GM11168 (cell line): ENCODE measurements at regions not wholly inside any gene's neighbourhood (a gene's known extent, or its start where the extent isn't known, plus 50 kb on each side); places are given as distances from the start of the nearest gene placed in this dataset.

ENCODE experiments used
- in situ Hi-C: fragments of 300-500 bp; cut with MboI; formaldehyde crosslinking; loops from one replicate; pipeline ENCODE4 v1.12.0; 2022; ENCODE audit warnings: low sequenced_read_pairs; ENCODE audit not compliant: unreplicated experiment

DNA sequence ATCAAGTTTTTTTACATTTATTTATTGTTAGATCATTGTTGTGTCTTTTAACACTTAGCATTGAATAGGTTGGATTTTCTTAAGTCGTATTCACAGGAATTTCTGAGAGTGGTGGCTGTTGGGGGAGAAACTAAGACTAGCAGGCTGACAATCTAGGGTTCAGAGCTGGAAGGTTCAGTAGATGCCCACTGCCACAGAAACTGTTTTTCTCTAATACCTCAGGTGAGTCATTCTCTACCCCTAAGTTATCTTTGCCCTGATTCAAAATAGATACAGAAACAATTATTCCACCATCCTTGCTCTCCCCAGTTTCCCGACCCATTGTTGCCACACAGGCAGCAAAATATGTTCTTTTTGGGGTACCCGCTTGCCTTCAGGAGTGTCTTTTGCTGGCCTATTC is 870.8 kb upstream of the ID2 start:
- in situ Hi-C loops = no loop called here

DNA sequence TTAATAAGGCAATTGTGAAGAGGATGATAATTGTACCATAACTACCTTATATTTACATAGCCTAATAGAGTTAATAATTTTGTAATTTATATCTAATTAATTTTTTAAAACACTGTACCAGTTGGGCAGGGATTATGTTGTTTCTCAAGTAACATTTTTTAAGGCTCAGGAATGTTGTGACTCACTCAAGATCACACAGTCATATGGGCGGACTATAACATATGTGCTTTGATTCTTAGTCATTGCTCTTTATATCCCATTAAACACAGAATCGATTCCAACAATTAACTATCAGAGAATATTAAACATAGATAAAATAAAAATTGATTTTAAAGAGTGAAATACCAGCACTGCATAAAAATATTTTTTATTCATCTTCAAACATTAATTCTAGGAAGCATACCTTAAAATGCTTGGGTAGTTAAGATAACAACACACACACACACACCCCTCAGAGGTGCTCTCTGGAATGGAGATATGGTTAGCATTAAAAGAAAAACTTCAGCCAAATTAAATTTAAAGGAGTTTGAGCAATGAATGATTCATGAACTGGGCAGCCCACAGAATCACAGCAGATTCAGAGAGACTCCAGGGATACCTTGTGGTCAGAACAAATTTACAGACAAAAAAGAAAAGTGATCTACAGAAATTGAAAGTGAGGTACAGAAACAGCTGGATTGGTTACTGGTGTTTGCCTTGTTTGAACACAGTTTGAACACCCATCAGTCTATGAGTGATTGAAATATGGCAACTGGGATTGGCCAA is 869.4 kb upstream of the ID2 start:
- in situ Hi-C loops = no loop called here

DNA sequence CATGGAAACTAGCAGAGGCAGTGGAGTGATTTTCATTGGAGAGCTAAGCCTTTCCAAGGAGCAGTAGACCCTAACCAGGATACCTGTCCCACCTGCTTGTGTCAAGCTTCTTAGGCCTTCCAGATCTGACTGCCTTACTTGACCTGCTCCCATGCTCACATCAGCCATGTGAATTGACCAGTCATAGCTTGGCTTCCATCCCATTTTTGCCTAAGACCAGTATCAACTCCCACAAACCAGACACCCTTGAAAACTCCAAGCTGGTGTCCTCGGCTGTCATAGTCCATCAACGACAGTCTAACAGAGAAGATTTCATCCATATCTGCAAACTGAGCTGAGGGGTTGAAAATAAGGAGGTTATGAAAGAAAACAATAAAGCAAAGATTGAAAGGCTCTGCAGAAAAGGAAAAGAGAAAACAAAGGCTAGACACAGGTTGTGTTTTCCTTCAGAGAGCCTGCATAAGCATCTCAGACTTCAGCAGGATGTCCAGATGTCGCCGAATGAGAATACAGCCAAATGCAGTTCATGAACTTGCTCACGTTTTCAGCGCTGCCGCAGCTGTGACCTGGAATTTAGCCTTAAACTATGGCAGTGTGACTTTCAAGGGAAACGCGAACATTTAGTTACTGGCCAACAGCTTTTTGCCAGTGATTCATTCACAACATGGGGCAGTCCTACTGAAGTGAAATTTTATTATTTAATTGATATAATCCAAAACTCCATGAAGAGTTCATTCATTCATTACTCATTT is 868.1 kb upstream of the ID2 start:
- in situ Hi-C loops = no loop called here

DNA sequence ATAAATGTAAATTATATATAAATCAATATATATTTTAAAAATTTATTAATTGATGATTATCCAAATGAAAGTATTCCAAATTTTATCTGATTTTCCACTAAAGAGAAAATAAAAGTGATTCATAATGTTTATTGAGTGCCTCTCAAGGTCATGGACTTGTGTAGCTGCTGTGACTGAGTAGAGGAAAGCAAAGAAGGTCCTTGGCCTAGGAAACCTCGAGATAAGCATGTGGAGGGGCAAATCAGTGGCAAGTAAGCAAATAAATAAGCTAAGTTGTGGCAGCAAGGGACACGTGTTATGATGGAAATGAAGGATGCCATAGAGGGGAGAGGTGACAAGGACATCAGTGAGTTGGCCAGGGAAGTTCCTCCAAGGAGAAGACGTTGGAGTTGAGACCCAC is 866.1 kb upstream of the ID2 start:
- in situ Hi-C loops = no loop called here

DNA sequence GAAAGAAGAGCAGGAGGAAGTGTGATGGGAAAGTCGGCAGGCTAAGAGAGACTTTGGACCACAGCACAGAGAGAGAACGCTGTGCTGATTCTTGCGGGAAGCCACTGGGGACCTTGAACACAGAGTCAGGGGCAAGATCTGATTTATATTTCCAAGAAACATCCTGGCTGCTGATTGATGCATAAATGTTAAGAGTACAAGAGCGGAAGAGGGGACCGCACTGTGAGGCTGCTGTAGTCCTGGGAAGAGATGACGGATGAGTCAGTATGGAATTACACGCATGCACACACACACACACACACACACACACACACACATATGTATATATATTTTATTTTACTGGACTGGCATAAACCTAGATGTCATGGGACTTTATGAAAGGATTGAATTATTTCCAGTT is 865.6 kb upstream of the ID2 start:
- in situ Hi-C loops = no loop called here

DNA sequence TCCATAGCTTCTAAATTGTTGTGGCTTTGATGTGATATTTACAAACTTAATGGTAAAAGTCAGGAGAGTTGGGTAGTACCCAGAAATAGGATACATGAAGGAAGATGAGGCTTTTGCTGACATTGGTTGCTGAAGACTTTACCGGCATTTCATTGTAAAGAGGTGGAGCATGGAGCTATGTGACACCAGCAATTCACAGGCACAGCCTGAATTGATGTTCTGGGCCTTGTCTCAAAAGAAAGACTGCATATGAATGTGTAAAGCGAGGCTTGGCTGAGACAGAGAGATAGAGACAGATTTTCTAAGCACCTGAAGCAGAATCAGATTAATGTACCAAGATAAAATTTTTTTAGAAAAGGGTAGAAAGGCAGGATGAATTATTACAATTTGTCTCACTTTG is 864.9 kb upstream of the ID2 start:
- in situ Hi-C loops = no loop called here

DNA sequence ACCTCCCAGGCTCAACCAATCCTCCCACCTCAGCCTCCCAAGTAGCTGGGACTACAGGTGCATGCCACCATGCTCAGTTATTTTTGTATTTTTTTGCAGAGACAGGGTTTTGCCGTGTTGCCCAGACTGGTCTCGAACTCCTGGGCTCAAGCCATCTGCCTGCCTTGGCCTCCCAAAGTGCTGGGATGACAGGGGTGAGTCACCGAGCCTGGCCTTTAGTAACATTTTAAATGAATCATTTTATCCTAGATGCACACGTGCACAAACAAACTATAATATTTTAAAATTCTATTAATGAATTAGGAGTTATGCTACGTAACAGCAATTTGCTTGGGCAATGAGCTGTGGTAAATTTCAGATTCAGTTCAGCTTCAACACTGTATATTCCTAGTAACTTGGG is 862.5 kb upstream of the ID2 start:
- in situ Hi-C loops = no loop called here

DNA sequence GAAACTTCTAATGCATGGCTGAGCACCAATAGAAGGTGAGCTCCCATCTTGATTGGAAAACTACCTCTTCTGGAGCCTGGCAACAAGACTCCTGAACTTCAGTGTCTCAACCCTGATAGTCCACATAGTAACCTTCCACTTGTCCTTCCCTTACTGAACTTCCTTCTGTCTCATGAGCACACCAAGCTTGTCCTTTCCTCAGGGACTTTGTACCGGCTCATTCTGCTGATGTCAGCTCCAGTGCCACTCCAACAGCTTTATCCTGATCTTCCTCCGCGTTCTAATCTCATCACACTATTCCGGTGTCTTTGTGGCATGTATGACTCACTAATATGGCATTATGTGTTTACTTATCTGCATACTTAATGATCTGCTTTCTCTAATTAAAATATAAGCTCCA is 862.0 kb upstream of the ID2 start:
- in situ Hi-C loops = no loop called here

DNA sequence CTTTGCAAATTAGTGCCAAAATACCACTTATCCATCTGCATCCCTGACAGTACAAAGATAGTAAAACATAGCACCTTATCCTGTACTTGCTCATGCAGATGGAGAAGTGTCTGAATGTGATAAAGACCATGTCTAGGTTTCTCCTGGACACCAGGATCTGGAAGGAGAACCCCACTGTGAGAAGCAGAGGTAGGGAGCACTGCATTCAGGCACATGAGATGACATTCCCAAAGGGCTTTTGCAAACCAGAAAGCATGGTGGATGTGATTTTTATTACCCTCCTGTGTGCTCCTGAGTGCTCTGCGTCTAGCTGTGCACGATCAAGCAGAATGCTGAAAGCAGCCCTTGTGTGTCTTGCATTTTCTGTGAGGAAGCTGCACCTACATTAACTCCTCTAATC is 857.6 kb upstream of the ID2 start:
- in situ Hi-C loops = no loop called here

DNA sequence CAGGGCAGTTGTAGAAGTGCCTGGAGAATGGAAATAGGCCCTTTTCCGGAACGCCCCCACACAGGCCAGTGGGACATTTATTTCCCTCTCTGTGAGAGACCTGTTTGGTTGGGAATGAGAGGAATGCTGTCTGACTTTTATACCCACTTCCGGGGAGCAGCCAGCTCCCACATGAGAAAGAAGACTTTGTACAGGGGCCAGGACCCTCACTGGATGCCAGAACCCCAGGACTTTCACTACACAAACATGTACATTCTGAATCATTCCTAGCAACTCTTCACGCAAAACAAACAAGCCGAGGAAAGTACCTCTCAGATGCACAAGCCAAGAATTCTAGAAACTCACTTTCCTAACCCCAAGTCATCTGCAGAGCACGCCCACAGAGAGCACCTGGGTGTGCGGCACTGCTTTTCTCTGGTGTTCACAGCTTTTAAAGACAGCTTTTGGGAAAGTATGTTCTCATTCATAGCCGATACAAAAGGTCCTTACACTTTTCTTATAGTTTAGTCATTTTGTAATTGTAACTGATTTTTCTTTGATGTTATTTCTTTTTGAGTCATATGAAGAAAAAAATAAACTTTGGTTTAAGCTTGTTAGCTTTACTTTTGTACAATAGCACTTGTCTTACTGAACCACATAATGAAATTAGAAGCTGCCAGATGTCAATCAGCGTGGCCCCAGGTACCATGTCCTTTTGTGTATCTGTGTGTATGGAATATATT is 856.1 kb upstream of the ID2 start:
- in situ Hi-C loops = no loop called here

DNA sequence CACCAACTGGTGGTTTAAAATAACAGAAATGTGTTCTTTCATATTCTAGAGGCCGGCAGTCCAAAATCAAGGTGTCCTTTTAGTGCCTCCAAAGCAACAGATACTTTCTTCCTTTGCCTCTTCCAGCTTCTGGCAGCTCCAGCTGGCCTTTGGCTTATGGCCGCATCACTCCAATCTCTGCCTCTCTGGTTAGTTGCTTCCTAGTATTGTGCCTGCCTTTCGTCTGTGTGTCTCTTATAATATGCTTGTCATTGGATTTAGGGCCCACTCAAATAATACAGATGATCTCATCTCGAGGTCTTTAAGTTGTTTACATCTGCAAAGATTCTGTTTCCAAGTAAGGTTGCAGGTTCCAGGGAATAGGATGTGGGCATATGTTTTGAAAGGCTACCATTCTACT is 855.2 kb upstream of the ID2 start:
- in situ Hi-C loops = no loop called here

DNA sequence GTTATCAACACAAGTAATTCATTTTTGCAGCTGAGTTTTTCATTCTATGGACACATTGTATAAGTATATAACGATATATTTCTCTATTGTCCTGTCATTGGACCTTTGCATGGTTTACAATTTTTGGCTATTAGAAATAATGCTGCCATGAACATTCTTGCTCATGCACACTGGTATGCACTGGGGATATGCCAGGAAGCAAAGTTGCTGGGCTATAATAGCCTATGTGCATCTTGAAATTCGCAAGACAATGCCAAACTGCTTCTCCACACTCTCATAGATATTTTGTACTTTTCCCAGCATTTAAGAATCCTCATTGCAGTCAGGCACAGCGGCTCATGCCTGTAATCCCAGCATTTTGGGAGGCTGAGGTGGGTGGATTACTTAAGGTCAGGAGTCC is 852.6 kb upstream of the ID2 start:
- in situ Hi-C loops = no loop called here

DNA sequence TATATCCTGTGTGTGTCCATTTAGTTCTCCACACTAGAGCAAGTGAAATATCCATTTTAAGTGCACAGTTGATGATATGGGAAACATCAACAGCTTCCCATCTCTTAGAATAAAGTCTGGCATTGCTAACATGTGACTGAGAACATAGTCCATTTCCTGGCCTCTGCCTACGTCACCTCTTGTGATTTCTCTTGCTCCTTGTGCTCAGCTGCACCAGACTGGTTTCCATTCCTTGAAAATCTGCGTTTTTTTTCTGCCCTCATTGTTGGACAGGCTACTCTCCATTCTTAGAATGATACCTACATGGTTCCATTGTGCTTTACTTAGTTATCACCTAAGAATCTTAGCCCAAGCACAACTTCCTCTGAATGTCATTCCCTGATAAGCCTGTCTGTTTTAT is 851.2 kb upstream of the ID2 start:
- in situ Hi-C loops = no loop called here

DNA sequence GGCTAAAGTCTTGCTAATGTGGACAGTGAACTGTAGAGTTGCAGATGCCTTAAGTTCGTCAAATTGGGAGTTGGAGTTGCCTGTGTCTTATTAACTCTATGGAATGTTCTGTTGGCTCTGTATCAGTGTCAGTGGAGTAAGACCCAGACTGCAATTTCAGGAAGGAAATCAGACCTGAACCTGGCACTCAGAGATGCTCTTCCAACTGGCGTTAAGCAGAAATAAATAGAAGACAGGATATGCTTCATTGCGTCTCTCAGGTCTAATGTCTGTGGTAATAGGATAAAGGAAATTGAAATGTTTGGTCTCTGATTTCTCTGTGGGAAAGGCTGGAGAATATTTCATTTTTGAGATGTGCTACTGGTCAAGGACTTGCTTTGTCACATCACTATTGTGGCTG is 846.7 kb upstream of the ID2 start:
- in situ Hi-C loops = no loop called here

DNA sequence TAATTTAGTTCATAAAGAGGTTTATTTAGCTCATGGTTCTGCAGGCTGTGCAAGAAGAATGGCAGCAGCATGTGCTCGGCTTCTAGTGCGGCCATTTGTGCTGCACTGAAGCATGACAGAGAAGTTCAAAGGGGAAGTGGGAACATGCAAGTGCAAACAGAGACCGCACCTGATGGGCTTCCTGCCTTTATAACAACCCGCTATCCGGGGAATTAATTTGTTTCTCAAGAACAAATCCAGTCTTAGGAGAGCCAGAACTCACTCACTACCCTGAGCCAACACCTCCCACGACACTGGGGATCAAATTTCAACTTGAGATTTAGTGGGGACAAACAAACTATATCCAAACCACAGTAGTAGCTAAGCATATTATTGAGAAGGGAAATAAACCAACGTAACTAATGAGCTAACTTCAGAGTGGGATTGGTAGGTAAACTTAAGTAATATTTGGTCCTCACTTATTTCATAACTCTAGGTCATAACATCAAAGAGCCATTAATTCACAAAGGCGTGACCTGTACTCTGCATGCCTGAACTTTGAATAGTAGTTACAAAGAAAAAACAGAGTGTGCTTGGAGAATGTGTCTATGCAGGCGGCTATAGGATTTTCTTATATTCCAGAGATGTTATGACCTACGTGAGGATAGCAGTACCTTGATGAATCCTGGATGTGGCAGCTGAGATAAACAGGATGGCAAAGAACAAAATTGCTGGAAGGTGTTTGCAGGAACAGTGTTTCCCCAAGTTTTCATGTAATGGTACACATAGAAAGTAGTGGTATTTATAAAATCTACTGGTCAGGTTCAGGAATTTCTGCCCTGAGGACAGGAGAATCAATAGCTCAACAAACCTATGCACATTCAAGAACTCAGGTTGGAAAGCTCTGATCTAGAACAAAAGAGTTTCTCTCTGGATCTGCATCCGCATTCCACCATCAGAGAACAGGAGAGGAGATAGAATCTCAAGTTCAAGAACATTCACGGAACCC is 845.9 kb upstream of the ID2 start:
- in situ Hi-C loops = no loop called here

DNA sequence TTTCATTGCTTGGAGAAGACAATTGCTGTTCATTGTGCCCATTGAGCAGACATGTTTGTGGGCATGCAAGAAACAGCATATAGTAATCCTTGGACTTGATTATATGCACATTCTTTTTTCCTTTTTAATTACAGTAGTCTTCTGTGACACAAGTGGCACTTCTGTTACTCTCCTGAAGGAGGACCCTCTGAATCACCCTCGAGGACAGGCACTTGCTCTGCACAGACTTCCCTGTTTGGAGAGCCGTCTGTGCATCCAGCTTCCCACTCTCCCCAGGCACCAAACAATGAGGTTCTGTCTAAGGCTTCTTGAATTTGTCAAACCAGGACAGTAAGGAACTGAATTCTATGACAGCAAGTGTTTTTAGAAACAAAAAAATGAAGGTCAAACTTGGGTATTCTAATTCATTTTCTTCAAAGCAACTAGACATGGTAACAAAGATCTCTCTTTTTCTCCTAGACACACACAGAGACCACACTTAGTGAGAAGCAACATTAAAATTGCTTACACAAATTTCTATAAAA is 844.6 kb upstream of the ID2 start:
- in situ Hi-C loops = no loop called here

DNA sequence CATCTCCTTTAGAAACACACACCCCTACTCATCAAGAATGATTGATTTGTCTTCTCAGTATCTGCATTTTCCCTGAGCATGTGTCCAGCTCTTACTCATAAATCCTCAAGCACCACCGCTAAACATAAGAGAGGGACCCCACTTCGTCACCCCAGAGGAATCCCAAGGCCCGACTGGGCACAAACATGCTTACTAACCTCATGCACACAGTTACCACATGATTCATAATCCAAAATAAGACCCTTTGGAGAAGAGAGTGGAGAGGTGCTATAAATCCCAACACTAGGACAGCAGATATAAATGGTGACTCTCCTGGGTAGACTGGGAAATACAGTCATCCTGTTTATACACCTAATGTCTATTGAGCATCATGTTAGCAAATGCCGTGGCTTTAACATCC is 843.2 kb upstream of the ID2 start:
- in situ Hi-C loops = no loop called here

DNA sequence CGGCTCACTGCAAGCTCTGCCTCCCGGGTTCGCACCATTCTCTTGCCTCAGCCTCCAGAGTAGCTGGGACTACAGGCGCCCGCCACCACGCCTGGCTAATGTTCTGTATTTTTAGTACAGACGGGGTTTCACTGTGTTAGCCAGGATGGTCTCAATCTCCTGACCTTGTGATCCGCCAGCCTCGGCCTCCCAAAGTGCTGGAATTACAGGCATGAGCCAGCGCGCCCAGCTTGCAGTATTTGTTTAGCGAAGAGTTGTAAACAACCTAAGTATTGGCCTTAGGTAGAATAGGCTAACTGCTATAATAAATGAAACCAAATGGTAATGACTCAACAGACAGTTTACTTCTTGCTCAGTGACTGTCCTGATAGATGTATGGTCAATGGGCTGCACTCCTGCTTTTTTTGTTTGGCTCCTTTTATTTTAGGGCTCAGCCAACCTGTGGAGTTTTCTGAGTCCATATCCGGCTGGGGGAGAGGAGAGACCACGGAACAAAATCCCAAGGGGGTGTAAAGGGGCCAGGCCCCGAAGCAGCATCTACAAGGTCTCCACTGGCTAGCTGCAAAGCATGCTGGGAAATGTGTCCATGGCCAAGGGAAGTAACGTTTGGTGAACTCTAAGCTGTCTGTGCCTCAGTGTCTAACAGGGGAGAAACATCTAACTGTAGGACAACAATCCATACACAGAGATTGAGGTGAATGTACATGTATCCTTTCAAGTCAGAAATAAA is 841.0 kb upstream of the ID2 start:
- in situ Hi-C loops = no loop called here

DNA sequence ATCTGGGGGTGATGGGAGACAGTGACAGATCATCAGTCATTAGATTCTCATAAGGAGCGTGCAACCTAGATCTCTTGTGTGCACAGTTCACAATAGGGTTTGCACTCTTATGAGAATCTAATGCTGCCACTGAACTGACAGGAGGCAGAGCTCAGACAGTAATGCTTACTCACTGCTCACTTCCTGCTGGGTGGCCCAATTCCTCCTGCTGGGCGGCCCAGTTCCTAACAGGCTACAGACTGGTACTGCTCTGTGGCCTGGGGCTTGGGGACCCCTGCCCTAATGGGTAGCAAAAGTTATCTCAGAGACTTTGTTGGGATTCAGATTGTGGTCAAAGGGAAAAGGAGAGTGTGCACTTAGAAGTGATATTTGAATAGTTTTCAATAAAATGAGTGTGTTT is 840.1 kb upstream of the ID2 start:
- in situ Hi-C loops = no loop called here
